ENCODE measurements at regions not wholly inside any gene's neighbourhood (a gene's known extent, or its start where the extent isn't known, plus 50 kb on each side); places are given as distances from the start of the nearest gene placed in this dataset.

DNA sequence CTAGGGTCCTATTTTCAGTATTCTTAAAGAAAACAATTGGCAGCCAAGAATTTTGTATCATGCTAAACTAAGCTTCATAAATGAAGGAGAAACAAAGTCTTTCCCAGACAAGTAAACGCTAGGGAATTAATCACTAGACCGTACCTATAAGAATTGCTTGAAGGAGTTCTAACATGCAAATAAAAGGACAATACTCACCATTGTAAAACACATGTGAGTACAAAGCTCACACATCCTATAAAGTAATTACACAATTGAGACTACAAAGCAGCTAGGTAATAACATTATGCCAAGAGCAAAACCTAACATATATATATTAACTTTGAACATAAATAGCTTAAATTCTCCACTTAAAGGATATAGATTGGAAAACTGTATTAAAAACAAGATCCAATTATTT, 147.4 kb downstream of the FAM83B start:
- no peak for DNase-seq (ENCODE audit: low spot score)
- Histone ChIP-seq H3K27ac (ENCODE audit: low read depth, low read length, poor library complexity, severe bottlenecking) (no peak overlapping the region), H3K4me3 (ENCODE audit: low read depth, low read length, poor library complexity, severe bottlenecking) (no peak overlapping the region), H3K9me3 (ENCODE audit: low read depth, low read length, poor library complexity, severe bottlenecking) (no peaks in the 10 kb centered on the region), H3K4me1 (ENCODE audit: insufficient read depth, low read length, poor library complexity, severe bottlenecking) (peaks cover 14% of the 10 kb centered on the region), H3K27me3 (replicated peaks; ENCODE audit: insufficient read depth, low read depth, low read length, poor library complexity) (no peaks in the 10 kb centered on the region), H3K36me3 (ENCODE audit: insufficient read depth, low read length, poor library complexity, severe bottlenecking) (no peaks in the 10 kb centered on the region)
- intact Hi-C loops (cut with micrococcal nuclease; ENCODE audit: unreplicated experiment): loop anchor here (5.0 kb wide), 1 partner anchor 277 kb away; no protein-coding TSS in a partner anchor
- ChIA-PET CTCF (no interaction called here), POLR2A (ENCODE audit: low non-redundant PET) (no interaction called here)
- no TSS peak for BruUV-seq (replicated peaks)
- TF ChIP-seq CTCF (conservative IDR thresholded peaks at IDR 0.05; ENCODE audit: low read depth, low read length) (no peak), EZH2 (IDR thresholded peaks at IDR 0.05; ENCODE audit: borderline replicate concordance, low read depth, low read length, poor library complexity, severe bottlenecking) (no peak)

- Histone ChIP-seq H3K36me3 (ENCODE audit: insufficient read depth, low read length, poor library complexity, severe bottlenecking) (no peaks in the 10 kb centered on the region), H3K4me1 (ENCODE audit: insufficient read depth, low read length, poor library complexity, severe bottlenecking) (peaks cover 17% of the 10 kb centered on the region), H3K27me3 (replicated peaks; ENCODE audit: insufficient read depth, low read depth, low read length, poor library complexity) (no peaks in the 10 kb centered on the region), H3K9me3 (ENCODE audit: low read depth, low read length, poor library complexity, severe bottlenecking) (no peaks in the 10 kb centered on the region), H3K27ac (ENCODE audit: low read depth, low read length, poor library complexity, severe bottlenecking) (no peak overlapping the region), H3K4me3 (ENCODE audit: low read depth, low read length, poor library complexity, severe bottlenecking) (no peak overlapping the region)
- intact Hi-C loops (cut with micrococcal nuclease; ENCODE audit: unreplicated experiment): no loop called here
- ChIA-PET POLR2A (ENCODE audit: low non-redundant PET) (interaction anchor here (0.6 kb wide), 1 partner anchor 590 kb away, joined by 4 read pairs; no protein-coding TSS in a partner anchor), CTCF (no interaction called here)
- TF ChIP-seq EZH2 (IDR thresholded peaks at IDR 0.05; ENCODE audit: borderline replicate concordance, low read depth, low read length, poor library complexity, severe bottlenecking) (no peak), CTCF (conservative IDR thresholded peaks at IDR 0.05; ENCODE audit: low read depth, low read length) (no peak)
- no peak for DNase-seq (ENCODE audit: low spot score)
- BruUV-seq (replicated peaks): no TSS peak
These were observed 152.0 kb downstream of the FAM83B start for GRCh38 chr6:54998576-54998975.

DNA sequence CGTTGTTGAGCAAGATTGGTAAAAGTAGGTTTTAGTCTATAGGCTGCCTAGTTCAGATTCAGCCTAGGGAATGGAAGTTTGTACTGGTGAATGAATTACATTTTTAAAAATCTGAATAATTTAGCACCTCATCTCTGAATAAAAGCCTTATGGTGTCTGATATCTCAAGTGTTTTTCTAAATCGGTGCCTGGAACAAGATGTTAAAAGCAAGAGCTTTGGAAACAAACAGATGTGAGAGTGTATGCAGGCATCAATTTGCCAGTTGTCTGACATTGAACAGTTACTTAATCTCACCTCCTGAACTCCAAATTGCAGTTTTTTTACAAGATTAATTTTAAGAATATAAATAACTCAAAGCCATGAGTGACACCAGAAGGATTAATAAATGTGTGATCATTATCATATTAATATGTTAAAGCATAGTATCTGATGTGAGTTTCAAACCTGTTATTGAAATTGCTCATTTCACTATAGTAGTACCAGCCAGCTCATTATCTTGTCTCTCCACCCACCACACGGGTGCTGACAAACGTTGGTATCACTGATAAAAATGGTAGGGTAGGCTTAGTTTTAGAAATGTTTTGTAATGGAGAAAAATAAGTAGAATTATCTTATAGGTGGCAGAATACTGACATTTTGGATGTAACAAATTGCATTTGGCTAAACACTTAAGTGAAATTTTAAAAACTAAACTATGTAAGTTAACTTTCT, 157.3 kb downstream of the FAM83B start:
- TF ChIP-seq CTCF (conservative IDR thresholded peaks at IDR 0.05; ENCODE audit: low read depth, low read length) (no peak), EZH2 (IDR thresholded peaks at IDR 0.05; ENCODE audit: borderline replicate concordance, low read depth, low read length, poor library complexity, severe bottlenecking) (no peak)

More for the DNA sequence above, 157.3 kb downstream of the FAM83B start:
- intact Hi-C loops (cut with micrococcal nuclease; ENCODE audit: unreplicated experiment): no loop called here
- no peak overlapping the region for H3K27ac ChIP-seq (ENCODE audit: low read depth, low read length, poor library complexity, severe bottlenecking)
- no peak overlapping the region for H3K4me3 ChIP-seq (ENCODE audit: low read depth, low read length, poor library complexity, severe bottlenecking)
- H3K36me3 ChIP-seq (ENCODE audit: insufficient read depth, low read length, poor library complexity, severe bottlenecking): no peaks in the 10 kb centered on the region
- no peaks in the 10 kb centered on the region for H3K9me3 ChIP-seq (ENCODE audit: low read depth, low read length, poor library complexity, severe bottlenecking)
- peaks cover 4% of the 10 kb centered on the region for H3K4me1 ChIP-seq (ENCODE audit: insufficient read depth, low read length, poor library complexity, severe bottlenecking)
- ChIA-PET POLR2A (ENCODE audit: low non-redundant PET) (no interaction called here), CTCF (no interaction called here)
- no peaks in the 10 kb centered on the region for H3K27me3 ChIP-seq (replicated peaks; ENCODE audit: insufficient read depth, low read depth, low read length, poor library complexity)
- no TSS peak for BruUV-seq (replicated peaks)
- DNase-seq (ENCODE audit: low spot score): no peak

All from A673 (cell line).